Endothelial cell (in vitro differentiated cells): ENCODE measurements at regions not wholly inside any gene's neighbourhood (a gene's known extent, or its start where the extent isn't known, plus 50 kb on each side); places are given as distances from the start of the nearest gene placed in this dataset.
A peak's percentile ranks its signal among the peaks of the same experiment; 100 is the strongest.

Source experiments
- DNase-seq: peaks from one replicate; pipeline ENCODE4 v3.0.0; 2021; ENCODE audit warnings: low spot score
- H3K27ac Mint-ChIP-seq: one replicate; pipeline ENCODE4 v1.8.0; 2021; ENCODE audit warnings: mixed read lengths, inconsistent platforms; ENCODE audit not compliant: unreplicated experiment
- H3K27me3 Mint-ChIP-seq: one replicate; pipeline ENCODE4 v1.8.0; 2021; ENCODE audit warnings: mild to moderate bottlenecking, moderate library complexity, mixed read lengths, inconsistent platforms; ENCODE audit not compliant: unreplicated experiment
- H3K36me3 Mint-ChIP-seq: one replicate; pipeline ENCODE4 v1.8.0; 2021; ENCODE audit warnings: mild to moderate bottlenecking, low read depth, mixed read lengths, inconsistent platforms; ENCODE audit not compliant: unreplicated experiment
- H3K4me1 Mint-ChIP-seq: one replicate; pipeline ENCODE4 v1.8.0; 2021; ENCODE audit warnings: mild to moderate bottlenecking, mixed read lengths, inconsistent platforms; ENCODE audit not compliant: unreplicated experiment
- H3K4me3 Mint-ChIP-seq: one replicate; pipeline ENCODE4 v1.8.0; 2021; ENCODE audit warnings: mild to moderate bottlenecking, mixed read lengths, inconsistent platforms; ENCODE audit not compliant: unreplicated experiment
- H3K9me3 Mint-ChIP-seq: one replicate; pipeline ENCODE4 v1.8.0; 2021; ENCODE audit warnings: mixed read lengths, inconsistent platforms; ENCODE audit not compliant: unreplicated experiment
- TF ChIP-seq, protein P1 (sequence below): fragments of 200-600 bp; sonication (generic); IDR thresholded peaks from one replicate; pipeline ENCODE4 v1.5.0; 2021; ENCODE audit warnings: antibody characterized with exemption; ENCODE audit not compliant: unreplicated experiment

- Mint-ChIP-seq H3K4me3 (no peak overlapping the region), H3K9me3 (no peaks in the 10 kb centered on the region), H3K36me3 (peaks cover 4% of the 10 kb centered on the region), H3K4me1 (peaks cover 40% of the 10 kb centered on the region), H3K27ac (no peak overlapping the region), H3K27me3 (peaks cover 9% of the 10 kb centered on the region)
- no peak for DNase-seq
- TF ChIP-seq, protein P1, sequence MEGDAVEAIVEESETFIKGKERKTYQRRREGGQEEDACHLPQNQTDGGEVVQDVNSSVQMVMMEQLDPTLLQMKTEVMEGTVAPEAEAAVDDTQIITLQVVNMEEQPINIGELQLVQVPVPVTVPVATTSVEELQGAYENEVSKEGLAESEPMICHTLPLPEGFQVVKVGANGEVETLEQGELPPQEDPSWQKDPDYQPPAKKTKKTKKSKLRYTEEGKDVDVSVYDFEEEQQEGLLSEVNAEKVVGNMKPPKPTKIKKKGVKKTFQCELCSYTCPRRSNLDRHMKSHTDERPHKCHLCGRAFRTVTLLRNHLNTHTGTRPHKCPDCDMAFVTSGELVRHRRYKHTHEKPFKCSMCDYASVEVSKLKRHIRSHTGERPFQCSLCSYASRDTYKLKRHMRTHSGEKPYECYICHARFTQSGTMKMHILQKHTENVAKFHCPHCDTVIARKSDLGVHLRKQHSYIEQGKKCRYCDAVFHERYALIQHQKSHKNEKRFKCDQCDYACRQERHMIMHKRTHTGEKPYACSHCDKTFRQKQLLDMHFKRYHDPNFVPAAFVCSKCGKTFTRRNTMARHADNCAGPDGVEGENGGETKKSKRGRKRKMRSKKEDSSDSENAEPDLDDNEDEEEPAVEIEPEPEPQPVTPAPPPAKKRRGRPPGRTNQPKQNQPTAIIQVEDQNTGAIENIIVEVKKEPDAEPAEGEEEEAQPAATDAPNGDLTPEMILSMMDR, result no peak
These were observed 86.9 kb downstream of the ZFP36L2 start for GRCh38 chr2:43139501-43139900.

DNA sequence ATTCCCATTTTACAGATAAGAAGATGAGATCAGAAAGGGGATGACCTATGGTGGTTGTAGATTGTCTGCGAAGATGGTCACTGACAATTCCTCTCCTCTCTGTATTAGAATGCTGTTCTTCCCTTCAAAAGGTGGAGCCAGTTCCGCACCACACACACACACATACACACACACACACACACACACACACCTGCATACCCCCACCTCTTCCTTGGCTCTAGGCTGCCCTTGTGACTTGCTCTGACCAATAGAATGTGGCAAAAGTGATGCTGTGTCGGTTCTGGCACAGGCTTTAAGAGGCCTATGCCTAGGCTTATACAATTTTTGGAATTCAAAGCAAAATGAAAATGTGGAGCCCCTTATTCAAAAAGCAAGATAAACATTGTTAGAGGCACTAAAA lies 88.0 kb downstream of the ZFP36L2 start:
- no peak overlapping the region for H3K4me3 Mint-ChIP-seq
- H3K36me3 Mint-ChIP-seq, result peaks cover 4% of the 10 kb centered on the region
- H3K4me1 Mint-ChIP-seq, result peaks cover 49% of the 10 kb centered on the region
- no peak for DNase-seq
- H3K9me3 Mint-ChIP-seq, result no peaks in the 10 kb centered on the region
- no peak overlapping the region for H3K27ac Mint-ChIP-seq
- H3K27me3 Mint-ChIP-seq, result peaks cover 11% of the 10 kb centered on the region
- TF ChIP-seq, protein P1, result no peak

DNA sequence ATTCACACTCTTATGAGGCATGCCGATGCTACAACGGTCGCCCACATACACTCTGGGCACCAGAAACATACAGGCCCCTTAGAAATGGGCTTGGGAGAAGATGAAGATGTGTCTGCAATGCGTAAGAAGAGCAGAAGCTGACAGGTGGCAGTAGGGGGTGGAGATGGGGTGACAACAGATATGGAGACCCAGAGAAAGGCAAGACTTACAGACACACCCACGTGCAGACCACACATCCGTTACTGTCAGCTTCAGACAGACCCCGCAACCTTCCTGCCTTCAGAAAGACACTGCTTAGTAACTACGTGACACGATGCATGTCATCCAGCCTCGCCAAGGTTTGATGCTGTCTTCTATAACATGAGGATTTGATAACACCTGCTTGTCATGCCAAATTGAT lies 89.5 kb downstream of the ZFP36L2 start:
- H3K9me3 Mint-ChIP-seq, result no peaks in the 10 kb centered on the region
- TF ChIP-seq, protein P1, result no peak
- no peak overlapping the region for H3K27ac Mint-ChIP-seq
- no peak for DNase-seq
- H3K4me1 Mint-ChIP-seq, result peaks cover 54% of the 10 kb centered on the region
- H3K27me3 Mint-ChIP-seq, result peaks cover 11% of the 10 kb centered on the region
- H3K4me3 Mint-ChIP-seq, result no peak overlapping the region
- peaks cover 4% of the 10 kb centered on the region for H3K36me3 Mint-ChIP-seq

DNA sequence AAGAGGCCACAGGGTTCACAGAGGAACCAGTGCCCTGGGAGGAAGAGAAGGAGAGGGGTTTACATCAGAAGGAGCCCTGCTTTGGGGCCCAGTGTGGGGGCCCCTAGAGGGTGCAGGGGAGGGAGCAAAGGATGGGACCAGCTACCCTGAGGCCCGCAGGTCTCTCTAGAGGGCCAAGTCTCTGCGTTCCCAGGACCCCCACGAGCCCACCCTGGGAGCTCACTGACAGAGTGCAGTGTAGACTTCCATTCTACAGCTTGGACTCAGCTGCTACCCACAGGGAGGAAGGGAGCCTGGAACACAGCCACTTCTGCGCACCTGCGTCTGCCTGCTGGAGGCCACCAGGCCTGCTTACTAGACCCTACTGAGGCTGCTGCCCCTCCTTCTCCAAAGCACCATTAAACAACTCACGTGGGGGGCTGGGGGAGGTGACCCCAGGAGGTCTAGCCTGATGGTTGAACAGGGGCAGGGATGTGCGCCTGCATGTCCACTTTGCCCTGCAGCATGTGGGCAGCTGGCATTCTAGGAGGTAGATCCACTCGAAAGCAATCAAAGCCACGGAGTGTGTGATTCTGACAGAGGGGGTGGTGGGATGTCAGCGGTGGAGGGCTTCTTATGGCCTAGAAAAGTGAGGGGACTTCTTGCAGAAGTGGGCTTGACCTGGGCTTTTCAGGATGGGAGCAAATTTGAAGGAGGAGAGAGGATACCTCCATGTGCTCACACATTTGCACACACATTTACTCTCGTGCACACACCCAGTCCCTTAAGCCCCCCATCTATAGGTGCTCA lies 90.2 kb downstream of the ZFP36L2 start:
- no peak for DNase-seq
- Mint-ChIP-seq H3K9me3 (no peaks in the 10 kb centered on the region), H3K27me3 (peaks cover 11% of the 10 kb centered on the region), H3K4me3 (no peak overlapping the region), H3K36me3 (peaks cover 4% of the 10 kb centered on the region), H3K4me1 (peaks cover 54% of the 10 kb centered on the region), H3K27ac (no peak overlapping the region)
- TF ChIP-seq, protein P1, result no peak

- peaks cover 54% of the 10 kb centered on the region for H3K4me1 Mint-ChIP-seq
- H3K9me3 Mint-ChIP-seq, result no peaks in the 10 kb centered on the region
These were observed 90.8 kb downstream of the ZFP36L2 start for GRCh38 chr2:43135583-43135982.

More at GRCh38 chr2:43135583-43135982, 90.8 kb downstream of the ZFP36L2 start:
- no peak for DNase-seq
- peaks cover 4% of the 10 kb centered on the region for H3K36me3 Mint-ChIP-seq
- H3K4me3 Mint-ChIP-seq, result peak overlapping the region; percentile 59
- peak overlapping the region; percentile 83 for H3K27ac Mint-ChIP-seq
- TF ChIP-seq, protein P1, result no peak
- H3K27me3 Mint-ChIP-seq, result peaks cover 11% of the 10 kb centered on the region
